Tibial nerve (tissue), 4 donors: ENCODE measurements at regions not wholly inside any gene's neighbourhood (a gene's known extent, or its start where the extent isn't known, plus 50 kb on each side); places are given as distances from the start of the nearest gene placed in this dataset.

ENCODE experiments used
- CTCF ChIP-seq, 5 experiments: fragments of 200-600 bp in 3 of 5; fragments of 450-650 bp in 2 of 5; sonication (generic) in 3 of 5; IDR thresholded peaks; one replicate each; pipeline ENCODE4 v1.5.1; 2016 to 2019; ENCODE audit warnings: antibody characterized with exemption in 5 of 5, mild to moderate bottlenecking in 3 of 5, moderate library complexity in 2 of 5
- EP300 ChIP-seq, 2 donors: sonication (generic); formaldehyde crosslinking; IDR thresholded peaks; one replicate each; pipeline ENCODE4 v1.6.1; 2017; ENCODE audit warnings: antibody characterized with exemption in 2 of 2, mild to moderate bottlenecking in 1 of 2

DNA sequence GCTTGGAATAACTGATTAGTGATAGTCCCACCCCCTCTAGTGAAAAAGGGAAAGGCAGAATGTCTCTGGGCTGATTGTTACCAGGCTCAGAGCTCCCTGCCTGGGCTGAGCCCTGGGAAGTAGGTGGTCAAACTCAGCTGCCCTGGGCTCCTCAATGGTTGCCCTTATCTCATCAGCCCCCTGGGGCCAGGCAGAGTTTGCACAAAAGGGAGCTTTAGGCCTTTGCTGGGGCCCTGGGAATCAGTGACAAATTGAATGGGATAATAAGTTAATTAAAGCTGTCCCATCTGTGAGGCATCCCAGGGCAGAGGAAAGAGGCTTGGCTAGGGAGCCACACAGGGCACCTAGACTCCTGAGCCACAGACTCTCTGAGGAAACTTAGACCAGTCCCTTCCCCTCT is 89.0 kb downstream of the EFNB1 start:
- TF ChIP-seq CTCF (IDR thresholded peaks at IDR 0.05): no peak
- TF ChIP-seq EP300 (IDR thresholded peaks at IDR 0.05): no peak
